Thyroid gland (tissue), 4 donors: ENCODE measurements at regions not wholly inside any gene's neighbourhood (a gene's known extent, or its start where the extent isn't known, plus 50 kb on each side); places are given as distances from the start of the nearest gene placed in this dataset.

Experiments
- POLR2A ChIP-seq, 2 donors: fragments of 450-650 bp; IDR thresholded peaks; one replicate each; pipeline ENCODE4 v1.6.1; 2017; ENCODE audit warnings: antibody characterized with exemption in 2 of 2, mild to moderate bottlenecking in 2 of 2, moderate library complexity in 1 of 2
- TF ChIP-seq, protein P1 (sequence below), 6 experiments: fragments of 200-600 bp in 3 of 6; fragments of 450-650 bp in 3 of 6; sonication (generic) in 3 of 6; IDR thresholded peaks; one replicate each; pipeline ENCODE4 v1.5.1; 2016 to 2019; ENCODE audit warnings: antibody characterized with exemption in 6 of 6, mild to moderate bottlenecking in 2 of 6, inconsistent platforms in 1 of 6, moderate library complexity in 1 of 6

DNA sequence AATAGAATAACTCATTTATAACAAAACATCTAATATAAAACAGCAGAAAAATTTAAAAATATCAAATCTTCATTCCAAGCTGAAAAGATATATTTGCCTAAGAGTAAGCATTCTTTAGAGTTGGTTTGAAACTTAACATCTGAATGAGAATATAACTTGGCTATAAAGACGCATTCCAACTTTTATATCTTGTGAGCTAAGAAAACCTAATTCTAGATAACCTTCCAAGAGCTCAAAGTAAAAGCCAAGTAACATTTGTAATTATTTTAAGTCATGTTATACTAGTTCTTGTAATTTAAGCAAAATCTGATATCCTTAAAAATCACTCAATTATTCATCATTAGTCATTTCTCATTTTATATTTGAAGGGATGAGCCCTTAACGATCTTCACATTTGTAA lies 368.9 kb downstream of the C12orf50 start:
- TF ChIP-seq, protein P1, sequence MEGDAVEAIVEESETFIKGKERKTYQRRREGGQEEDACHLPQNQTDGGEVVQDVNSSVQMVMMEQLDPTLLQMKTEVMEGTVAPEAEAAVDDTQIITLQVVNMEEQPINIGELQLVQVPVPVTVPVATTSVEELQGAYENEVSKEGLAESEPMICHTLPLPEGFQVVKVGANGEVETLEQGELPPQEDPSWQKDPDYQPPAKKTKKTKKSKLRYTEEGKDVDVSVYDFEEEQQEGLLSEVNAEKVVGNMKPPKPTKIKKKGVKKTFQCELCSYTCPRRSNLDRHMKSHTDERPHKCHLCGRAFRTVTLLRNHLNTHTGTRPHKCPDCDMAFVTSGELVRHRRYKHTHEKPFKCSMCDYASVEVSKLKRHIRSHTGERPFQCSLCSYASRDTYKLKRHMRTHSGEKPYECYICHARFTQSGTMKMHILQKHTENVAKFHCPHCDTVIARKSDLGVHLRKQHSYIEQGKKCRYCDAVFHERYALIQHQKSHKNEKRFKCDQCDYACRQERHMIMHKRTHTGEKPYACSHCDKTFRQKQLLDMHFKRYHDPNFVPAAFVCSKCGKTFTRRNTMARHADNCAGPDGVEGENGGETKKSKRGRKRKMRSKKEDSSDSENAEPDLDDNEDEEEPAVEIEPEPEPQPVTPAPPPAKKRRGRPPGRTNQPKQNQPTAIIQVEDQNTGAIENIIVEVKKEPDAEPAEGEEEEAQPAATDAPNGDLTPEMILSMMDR (IDR thresholded peaks at IDR 0.05), result no peak
- no peak for TF ChIP-seq POLR2A (IDR thresholded peaks at IDR 0.05)
